Hypothalamus (tissue), 51 donors: ENCODE measurements at regions not wholly inside any gene's neighbourhood (a gene's known extent, or its start where the extent isn't known, plus 50 kb on each side); places are given as distances from the start of the nearest gene placed in this dataset.

Source experiments
- DNase-seq, 51 donors: peaks; one replicate each; lab custom pipeline; 2025; lab: John Stamatoyannopoulos, UW

GRCh38 chr11:91394727-91395414 is 829.7 kb upstream of the FAT3 start:
- DNase-seq, result no peak

- DNase-seq, result no peak
These were observed 830.4 kb upstream of the FAT3 start for GRCh38 chr11:91394073-91394726.

- DNase-seq, result no peak
These were observed 841.7 kb upstream of the FAT3 start for GRCh38 chr11:91382946-91383345.

- no peak for DNase-seq
These were observed 849.8 kb upstream of the FAT3 start for GRCh38 chr11:91374794-91375193.

GRCh38 chr11:91373497-91373896 is 851.1 kb upstream of the FAT3 start:
- no peak for DNase-seq

- DNase-seq, result no peak
These were observed 857.8 kb upstream of the FAT3 start for GRCh38 chr11:91366816-91367215.

- no peak for DNase-seq
These were observed 858.5 kb upstream of the FAT3 start for GRCh38 chr11:91365986-91366585.

- DNase-seq, result no peak
These were observed 873.7 kb upstream of the FAT3 start for GRCh38 chr11:91350931-91351330.

GRCh38 chr11:91326751-91327150 is 897.9 kb upstream of the FAT3 start:
- no peak for DNase-seq

- no peak for DNase-seq
These were observed 898.3 kb upstream of the FAT3 start for GRCh38 chr11:91326280-91326679.

GRCh38 chr11:91314521-91314920 is 910.1 kb upstream of the FAT3 start:
- DNase-seq, result no peak

- no peak for DNase-seq
These were observed 912.1 kb upstream of the FAT3 start for GRCh38 chr11:91312541-91312940.

- DNase-seq, result no peak
These were observed 914.5 kb upstream of the FAT3 start for GRCh38 chr11:91310085-91310484.

- no peak for DNase-seq
These were observed 916.5 kb upstream of the FAT3 start for GRCh38 chr11:91308069-91308468.

GRCh38 chr11:91305402-91305801 is 919.2 kb upstream of the FAT3 start:
- no peak for DNase-seq

GRCh38 chr11:91303749-91304148 is 920.9 kb upstream of the FAT3 start:
- DNase-seq, result no peak

- no peak for DNase-seq
These were observed 924.6 kb upstream of the FAT3 start for GRCh38 chr11:91299980-91300379.

GRCh38 chr11:91296629-91297028 is 928.0 kb upstream of the FAT3 start:
- no peak for DNase-seq

GRCh38 chr11:91295591-91295990 is 929.0 kb upstream of the FAT3 start:
- no peak for DNase-seq

- DNase-seq, result no peak
These were observed 931.5 kb upstream of the FAT3 start for GRCh38 chr11:91293119-91293518.

GRCh38 chr11:91272089-91272488 is 952.5 kb upstream of the FAT3 start:
- DNase-seq, result no peak
